HCT116 (cell line): ENCODE measurements at regions not wholly inside any gene's neighbourhood (a gene's known extent, or its start where the extent isn't known, plus 50 kb on each side); places are given as distances from the start of the nearest gene placed in this dataset.

Experiments
- ATF3 ChIP-seq: IDR thresholded peaks from 2 replicates; pipeline ENCODE4 v1.6.1; 2012
- CTCF ChIP-seq, 3 experiments: fragments of 200-600 bp in 1 of 3; sonication (generic) in 1 of 3; IDR thresholded peaks in 2 of 3; conservative IDR thresholded peaks in 1 of 3; 2 replicates each; pipeline ENCODE4 v1.5.1; 2012 to 2017; ENCODE audit warnings: low read depth in 2 of 3, low read length in 2 of 3, antibody characterized with exemption in 1 of 3, borderline replicate concordance in 1 of 3, control low read depth in 1 of 3, mild to moderate bottlenecking in 1 of 3, mixed read lengths in 1 of 3, mixed run types in 1 of 3, moderate library complexity in 1 of 3; ENCODE audit not compliant: insufficient read depth in 1 of 3
- EGR1 ChIP-seq: IDR thresholded peaks from 2 replicates; pipeline ENCODE4 v1.6.1; 2012; ENCODE audit warnings: low read depth
- EZH2 ChIP-seq: fragments of 200-600 bp; sonication (generic); IDR thresholded peaks from 2 replicates; pipeline ENCODE4 v1.6.1; 2017; ENCODE audit warnings: antibody characterized with exemption, mixed run types
- EZH2phosphoT487 ChIP-seq: fragments of 200-600 bp; IDR thresholded peaks from 2 replicates; pipeline ENCODE4 v1.6.1; 2018; ENCODE audit warnings: antibody characterized with exemption, borderline replicate concordance
- POLR2A ChIP-seq: IDR thresholded peaks from 2 replicates; pipeline ENCODE4 v1.7.0; 2011; ENCODE audit warnings: borderline replicate concordance; ENCODE audit not compliant: insufficient read depth, insufficient read length; ENCODE audit errors: extremely low read depth
- POLR2AphosphoS5 ChIP-seq: IDR thresholded peaks from 2 replicates; pipeline ENCODE4 v1.6.1; 2011; ENCODE audit warnings: mild to moderate bottlenecking, low read depth, low read length, moderate library complexity
- REST ChIP-seq: IDR thresholded peaks from 2 replicates; pipeline ENCODE4 v1.6.1; 2012; ENCODE audit warnings: low read depth
- TCF7L2 ChIP-seq: IDR thresholded peaks from 2 replicates; pipeline ENCODE4 v1.7.0; 2011; ENCODE audit warnings: borderline replicate concordance, inconsistent platforms; ENCODE audit not compliant: insufficient read depth, insufficient read length; ENCODE audit errors: extremely low read depth
- YY1 ChIP-seq: IDR thresholded peaks from 2 replicates; pipeline ENCODE4 v1.6.1; 2011; ENCODE audit warnings: low read length, low read depth, moderate library complexity, mild to moderate bottlenecking; ENCODE audit not compliant: insufficient replicate concordance; ENCODE audit errors: extremely low read depth
- TF ChIP-seq, protein P1 (sequence below): IDR thresholded peaks from 2 replicates; pipeline ENCODE4 v1.6.1; 2012

GRCh38 chrX:43357741-43358140, 298.4 kb upstream of the MAOA start:
- no peak for TF ChIP-seq EZH2
- no peak for TF ChIP-seq CTCF (IDR thresholded peaks at IDR 0.05 in 2 of 3, conservative IDR thresholded peaks at IDR 0.05 in 1 of 3; ENCODE audit: borderline replicate concordance in 1 of 3, insufficient read depth in 1 of 3, low read depth in 2 of 3, low read length in 2 of 3)
- TF ChIP-seq, protein P1, sequence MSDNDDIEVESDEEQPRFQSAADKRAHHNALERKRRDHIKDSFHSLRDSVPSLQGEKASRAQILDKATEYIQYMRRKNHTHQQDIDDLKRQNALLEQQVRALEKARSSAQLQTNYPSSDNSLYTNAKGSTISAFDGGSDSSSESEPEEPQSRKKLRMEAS: no peak
- no peak for TF ChIP-seq EGR1
- no peak for TF ChIP-seq POLR2AphosphoS5
- no peak for TF ChIP-seq POLR2A
- TF ChIP-seq TCF7L2: no peak
- TF ChIP-seq YY1: no peak
- no peak for TF ChIP-seq ATF3
- no peak for TF ChIP-seq EZH2phosphoT487
- no peak for TF ChIP-seq REST
